ENCODE measurements at regions not wholly inside any gene's neighbourhood (a gene's known extent, or its start where the extent isn't known, plus 50 kb on each side); places are given as distances from the start of the nearest gene placed in this dataset.

DNA sequence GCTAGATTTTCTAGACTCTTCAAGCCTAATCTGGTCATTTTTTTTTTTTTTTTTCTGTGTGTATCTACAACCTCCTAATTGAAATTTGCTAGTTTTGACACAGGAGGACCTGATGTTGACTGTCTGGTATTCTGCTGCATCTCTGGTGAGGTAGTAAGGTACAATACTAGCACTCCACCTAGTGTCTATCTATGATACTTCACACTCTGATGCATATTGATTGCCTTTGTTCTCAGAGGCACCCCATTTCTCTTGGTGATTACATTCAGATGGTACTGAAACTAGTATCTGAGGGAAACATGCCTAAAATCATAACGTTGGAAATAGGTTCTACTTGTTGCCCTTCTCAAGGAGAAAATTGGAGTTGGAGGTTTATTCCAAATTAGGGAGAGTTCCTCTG is 930.5 kb upstream of the NOVA1 start:
- TF ChIP-seq, protein P1, sequence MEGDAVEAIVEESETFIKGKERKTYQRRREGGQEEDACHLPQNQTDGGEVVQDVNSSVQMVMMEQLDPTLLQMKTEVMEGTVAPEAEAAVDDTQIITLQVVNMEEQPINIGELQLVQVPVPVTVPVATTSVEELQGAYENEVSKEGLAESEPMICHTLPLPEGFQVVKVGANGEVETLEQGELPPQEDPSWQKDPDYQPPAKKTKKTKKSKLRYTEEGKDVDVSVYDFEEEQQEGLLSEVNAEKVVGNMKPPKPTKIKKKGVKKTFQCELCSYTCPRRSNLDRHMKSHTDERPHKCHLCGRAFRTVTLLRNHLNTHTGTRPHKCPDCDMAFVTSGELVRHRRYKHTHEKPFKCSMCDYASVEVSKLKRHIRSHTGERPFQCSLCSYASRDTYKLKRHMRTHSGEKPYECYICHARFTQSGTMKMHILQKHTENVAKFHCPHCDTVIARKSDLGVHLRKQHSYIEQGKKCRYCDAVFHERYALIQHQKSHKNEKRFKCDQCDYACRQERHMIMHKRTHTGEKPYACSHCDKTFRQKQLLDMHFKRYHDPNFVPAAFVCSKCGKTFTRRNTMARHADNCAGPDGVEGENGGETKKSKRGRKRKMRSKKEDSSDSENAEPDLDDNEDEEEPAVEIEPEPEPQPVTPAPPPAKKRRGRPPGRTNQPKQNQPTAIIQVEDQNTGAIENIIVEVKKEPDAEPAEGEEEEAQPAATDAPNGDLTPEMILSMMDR (IDR thresholded peaks at IDR 0.05), result peak in 2 of 3 experiments; percentile 14 to 22
- no peak for TF ChIP-seq POLR2A (IDR thresholded peaks at IDR 0.05)
